GM15510 (cell line): ENCODE measurements at regions not wholly inside any gene's neighbourhood (a gene's known extent, or its start where the extent isn't known, plus 50 kb on each side); places are given as distances from the start of the nearest gene placed in this dataset.

Source experiments
- POLR2A ChIP-seq: IDR thresholded peaks from 3 replicates; pipeline ENCODE4 v1.6.1; 2011; ENCODE audit warnings: borderline replicate concordance; ENCODE audit not compliant: insufficient read length; ENCODE audit errors: extremely low read depth

- TF ChIP-seq POLR2A, result no peak
These were observed 477.3 kb downstream of the SHQ1 start for GRCh38 chr3:72370947-72371346.

- no peak for TF ChIP-seq POLR2A
These were observed 478.6 kb downstream of the SHQ1 start for GRCh38 chr3:72369681-72370080.

DNA sequence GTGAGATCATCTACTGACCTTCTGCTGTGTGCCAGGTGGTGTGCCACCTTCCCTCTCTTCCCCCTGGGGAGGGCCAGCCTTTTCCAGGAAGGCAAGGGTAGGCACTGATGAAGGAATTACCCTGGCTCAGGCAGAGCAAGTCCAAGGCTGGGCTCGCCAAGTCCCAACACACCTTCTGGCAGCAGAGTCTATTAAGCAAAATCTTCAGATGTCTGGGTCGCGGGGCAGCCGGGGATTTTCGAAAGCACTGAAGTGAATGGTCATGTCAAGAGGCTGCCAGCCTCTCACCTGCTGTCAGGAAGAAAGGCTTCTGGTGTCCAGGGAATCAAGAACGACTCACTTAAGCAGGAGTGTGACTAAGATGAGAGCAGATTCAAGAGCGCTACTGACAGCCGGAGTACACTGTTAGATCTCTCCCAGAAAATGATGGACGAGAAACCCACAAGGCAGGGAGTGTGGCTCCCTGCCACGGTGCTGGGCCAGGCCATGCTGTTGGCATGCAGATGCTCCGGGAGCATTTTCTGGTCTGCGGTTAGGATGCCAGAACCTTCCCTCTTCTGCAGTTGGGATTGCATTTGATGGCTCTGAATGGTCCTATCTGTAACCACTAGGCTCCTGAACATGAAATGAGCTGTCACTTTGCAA, 479.8 kb downstream of the SHQ1 start:
- TF ChIP-seq POLR2A, result no peak

GRCh38 chr3:72361990-72362389, 486.3 kb downstream of the SHQ1 start:
- no peak for TF ChIP-seq POLR2A

DNA sequence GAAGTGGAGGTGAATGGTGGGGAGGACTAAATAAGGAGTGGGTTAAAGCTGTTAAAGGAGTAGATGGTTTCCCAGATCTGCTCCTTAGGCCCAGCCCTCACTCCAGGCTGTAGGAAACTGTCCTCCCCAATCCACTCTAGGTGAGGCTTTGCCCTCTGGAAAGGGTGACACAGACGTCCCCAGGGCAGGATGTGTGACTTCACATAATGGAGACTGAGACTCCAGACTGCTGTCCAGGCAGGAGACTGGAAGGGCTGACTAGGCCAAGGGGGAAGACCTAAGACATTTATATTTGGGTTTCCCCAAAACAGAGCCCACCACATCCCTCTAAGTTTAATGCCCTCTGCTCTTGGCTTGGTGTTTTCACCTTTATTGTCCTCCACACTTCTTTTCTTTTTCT, 488.5 kb downstream of the SHQ1 start:
- no peak for TF ChIP-seq POLR2A

DNA sequence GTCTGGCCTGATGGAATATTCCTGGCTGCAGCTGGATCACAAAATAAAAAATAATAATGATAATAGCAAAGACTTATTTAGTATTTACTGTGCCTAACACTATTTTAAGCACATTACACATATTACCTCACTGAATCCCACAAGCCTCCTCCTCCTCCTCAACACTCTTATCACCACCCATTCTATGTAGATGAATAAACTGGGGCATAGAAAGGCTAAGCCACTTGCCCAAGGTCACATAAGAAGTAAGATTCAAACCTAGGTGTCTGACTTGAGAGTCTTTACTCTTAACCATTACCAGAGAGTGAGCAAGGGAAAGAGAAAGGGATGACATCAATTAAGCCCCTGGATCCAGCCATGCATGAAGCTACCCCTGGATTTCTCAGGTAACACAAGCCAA, 493.1 kb downstream of the SHQ1 start:
- TF ChIP-seq POLR2A, result no peak

DNA sequence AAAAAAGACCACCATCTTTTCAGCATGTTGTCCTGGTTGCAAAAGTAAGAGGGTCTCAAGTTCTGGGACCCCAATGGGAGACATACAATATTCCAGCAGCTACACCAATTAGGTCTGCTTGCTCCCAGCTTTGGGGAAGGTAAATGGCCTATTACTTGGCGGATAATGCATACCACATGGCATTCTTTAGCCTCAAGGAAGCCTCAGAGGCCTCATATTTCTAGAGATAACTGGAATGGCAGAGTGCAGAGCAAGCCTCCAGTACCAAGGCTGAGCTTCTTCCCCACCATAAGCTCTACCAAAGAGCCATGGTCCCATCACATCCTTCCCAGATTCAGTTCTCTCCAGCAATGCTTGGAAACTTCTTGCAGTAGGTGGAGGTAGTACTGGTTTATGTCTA, 493.8 kb downstream of the SHQ1 start:
- TF ChIP-seq POLR2A, result no peak

GRCh38 chr3:72353236-72354128, 494.8 kb downstream of the SHQ1 start:
- no peak for TF ChIP-seq POLR2A

- no peak for TF ChIP-seq POLR2A
These were observed 496.1 kb downstream of the SHQ1 start for GRCh38 chr3:72352176-72352575.

GRCh38 chr3:72351536-72351935, 496.7 kb downstream of the SHQ1 start:
- TF ChIP-seq POLR2A, result no peak

DNA sequence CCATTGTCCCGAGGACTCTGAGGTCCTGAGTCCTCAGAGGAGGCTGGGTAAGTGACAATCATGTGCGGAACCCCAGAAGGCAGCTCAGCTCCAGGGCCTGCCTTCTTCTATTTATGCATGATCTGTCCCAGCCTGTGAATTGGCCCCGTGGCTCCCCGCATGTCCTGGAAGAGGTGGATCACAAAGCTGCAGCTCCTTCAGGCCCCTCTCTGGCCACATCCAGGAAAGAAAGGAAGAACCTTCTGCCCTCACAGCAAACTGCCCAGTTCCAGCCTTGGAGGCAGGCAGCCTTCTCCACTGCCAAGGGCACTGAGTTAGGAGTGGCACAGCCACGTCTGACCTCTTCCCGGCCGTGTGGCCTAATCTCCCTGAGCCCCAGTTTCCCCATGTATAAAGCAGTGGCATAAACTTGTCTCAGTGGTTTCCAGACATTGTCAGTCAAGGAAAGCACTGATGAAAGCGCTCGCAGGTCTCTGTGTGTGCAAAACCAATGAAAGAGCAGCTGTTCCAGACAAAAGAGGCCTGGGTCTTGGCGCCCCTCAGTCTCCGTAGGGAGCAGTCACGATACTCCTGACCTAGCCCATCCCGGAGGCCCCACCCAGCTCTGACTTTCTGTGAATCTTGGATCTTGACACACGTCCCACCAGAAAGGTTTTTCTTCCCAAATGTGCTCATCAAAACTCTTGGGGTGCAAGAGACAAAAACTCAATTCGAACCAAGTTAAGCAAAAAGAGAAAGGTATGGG, 497.3 kb downstream of the SHQ1 start:
- TF ChIP-seq POLR2A, result no peak

DNA sequence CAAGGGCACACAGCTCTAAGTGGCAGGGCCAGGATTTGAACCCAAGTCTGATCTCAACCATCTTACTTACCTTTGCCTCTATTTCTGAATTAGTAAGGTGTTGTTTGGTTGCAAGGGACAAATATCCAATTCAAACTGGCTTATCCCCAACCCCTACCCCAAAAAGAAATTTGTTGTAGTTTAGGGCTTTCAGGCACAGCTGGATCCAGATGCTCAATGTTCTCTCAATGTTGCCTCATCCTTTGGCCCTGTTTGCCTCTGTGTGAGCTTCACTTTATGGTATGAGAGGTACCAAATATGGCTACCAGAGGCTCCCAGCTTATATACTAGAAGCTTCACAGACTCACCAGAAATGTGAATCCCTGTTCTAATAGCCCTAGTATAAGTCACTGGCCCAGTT, 499.9 kb downstream of the SHQ1 start:
- TF ChIP-seq POLR2A, result no peak

DNA sequence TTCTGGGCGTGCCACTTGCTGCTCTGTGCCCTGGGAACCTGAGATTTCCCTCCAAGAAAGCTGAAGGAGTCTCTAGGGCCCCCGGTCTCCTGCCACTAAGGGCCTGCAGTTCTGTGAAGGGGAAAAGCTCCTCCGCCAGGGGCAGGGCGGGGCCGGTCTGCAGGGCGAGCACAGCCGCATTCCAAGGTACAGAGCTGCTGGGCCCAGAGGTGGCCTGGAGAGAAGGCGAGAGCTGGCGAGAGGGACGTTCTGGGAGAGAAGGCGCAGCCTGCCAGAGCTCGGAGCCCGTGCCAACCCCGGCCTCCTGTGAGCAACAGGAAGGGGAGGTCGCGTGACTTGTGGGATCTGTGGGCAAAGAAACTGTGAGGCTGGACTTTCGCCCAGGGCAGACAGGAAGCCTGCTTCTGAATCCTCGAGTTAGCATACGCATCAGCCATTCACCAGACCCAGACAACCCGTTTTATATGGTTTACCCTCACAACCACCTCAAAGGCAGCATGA, 500.4 kb downstream of the SHQ1 start:
- no peak for TF ChIP-seq POLR2A

DNA sequence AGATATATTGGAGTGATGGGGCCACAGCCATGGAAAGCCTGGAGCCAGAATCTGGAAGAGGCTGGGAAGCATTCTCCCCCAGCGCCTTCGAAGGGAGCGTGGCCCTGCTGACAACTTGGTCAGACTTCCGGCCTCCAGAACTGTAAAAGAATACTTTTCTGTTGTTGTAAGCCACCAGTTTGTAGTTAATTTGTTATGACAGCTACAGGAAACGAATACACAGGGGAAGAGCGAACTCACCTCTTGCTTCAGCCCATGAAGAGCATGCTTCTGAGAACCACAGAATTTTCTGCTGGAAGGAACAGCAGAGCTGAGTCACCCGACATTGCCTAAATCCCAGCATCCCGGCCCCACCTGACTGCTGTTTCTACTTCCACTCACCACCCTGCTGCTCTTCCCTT, 501.7 kb downstream of the SHQ1 start:
- no peak for TF ChIP-seq POLR2A

DNA sequence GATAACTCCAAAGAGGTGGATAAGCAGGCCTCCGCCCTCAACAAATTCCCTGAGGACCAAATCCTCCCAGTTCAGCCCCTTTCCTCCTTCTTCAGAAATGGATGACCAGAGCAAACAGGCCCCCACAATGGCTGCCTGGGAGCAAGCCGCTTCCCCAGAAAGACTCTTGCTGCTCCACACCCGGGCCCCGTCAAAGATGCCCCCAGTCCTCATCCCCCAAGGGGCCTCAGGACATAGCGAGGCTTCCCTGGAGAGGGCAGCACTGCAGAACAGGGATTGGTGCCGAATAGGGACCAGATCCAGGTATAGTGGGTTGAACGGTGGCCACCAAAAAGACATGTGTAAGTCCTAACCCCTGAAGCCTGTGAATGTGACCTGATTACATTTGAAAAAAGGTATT, 502.3 kb downstream of the SHQ1 start:
- TF ChIP-seq POLR2A, result no peak
